TTC549 (cell line): ENCODE measurements at regions not wholly inside any gene's neighbourhood (a gene's known extent, or its start where the extent isn't known, plus 50 kb on each side); places are given as distances from the start of the nearest gene placed in this dataset.
A peak's percentile ranks its signal among the peaks of the same experiment; 100 is the strongest.
"Not testable (repeated sequence)": the region's sequence is repeated elsewhere in the genome, so short reads cannot be mapped to it uniquely, and the experiment has no call there.

Experiments
- FAIRE-seq: peaks from 2 replicates; lab custom pipeline; 2012; peaks lifted over from hg19 to GRCh38; lab: Jason Lieb, UNC

- no peak for FAIRE-seq
Observed at GRCh38 chr4:159748834-159749444, 646.1 kb downstream of the RAPGEF2 start.

- no peak for FAIRE-seq
Observed at GRCh38 chr4:159757499-159757898, 654.6 kb downstream of the RAPGEF2 start.

- FAIRE-seq: no peak
Observed at GRCh38 chr4:159758061-159758460, 655.2 kb downstream of the RAPGEF2 start.

GRCh38 chr4:159762672-159763071 is 659.8 kb downstream of the RAPGEF2 start:
- no peak for FAIRE-seq

- FAIRE-seq: peak; percentile 96
Observed at GRCh38 chr4:159764343-159764952, 661.6 kb downstream of the RAPGEF2 start.

- no peak for FAIRE-seq
Observed at GRCh38 chr4:159765382-159765781, 662.5 kb downstream of the RAPGEF2 start.

GRCh38 chr4:159766241-159766640 is 663.4 kb downstream of the RAPGEF2 start:
- FAIRE-seq: no peak

GRCh38 chr4:159767406-159767805 is 664.5 kb downstream of the RAPGEF2 start:
- no peak for FAIRE-seq

GRCh38 chr4:159768016-159768415 is 665.1 kb downstream of the RAPGEF2 start:
- FAIRE-seq: no peak

- FAIRE-seq: no peak
Observed at GRCh38 chr4:159770401-159770800, 667.5 kb downstream of the RAPGEF2 start.

- FAIRE-seq: no peak
Observed at GRCh38 chr4:159770969-159771368, 668.1 kb downstream of the RAPGEF2 start.

GRCh38 chr4:159776961-159777360 is 674.1 kb downstream of the RAPGEF2 start:
- FAIRE-seq: no peak

- FAIRE-seq: no peak
Observed at GRCh38 chr4:159777689-159778088, 674.8 kb downstream of the RAPGEF2 start.

- FAIRE-seq: no peak
Observed at GRCh38 chr4:159778298-159778697, 675.4 kb downstream of the RAPGEF2 start.

GRCh38 chr4:159779716-159780115 is 676.8 kb downstream of the RAPGEF2 start:
- no peak for FAIRE-seq

GRCh38 chr4:159780196-159780922 is 677.5 kb downstream of the RAPGEF2 start:
- no peak for FAIRE-seq

- no peak for FAIRE-seq
Observed at GRCh38 chr4:159787901-159788300, 685.0 kb downstream of the RAPGEF2 start.

GRCh38 chr4:159791334-159791733 is 688.5 kb downstream of the RAPGEF2 start:
- FAIRE-seq: no peak

- not testable (repeated sequence) for FAIRE-seq
Observed at GRCh38 chr4:159804592-159804991, 701.7 kb downstream of the RAPGEF2 start.

- no peak for FAIRE-seq
Observed at GRCh38 chr4:159823743-159824142, 720.9 kb downstream of the RAPGEF2 start.

- FAIRE-seq: no peak
Observed at GRCh38 chr4:159828687-159829086, 725.8 kb downstream of the RAPGEF2 start.

GRCh38 chr4:159829184-159829583 is 726.3 kb downstream of the RAPGEF2 start:
- no peak for FAIRE-seq

- no peak for FAIRE-seq
Observed at GRCh38 chr4:159837071-159837470, 734.2 kb downstream of the RAPGEF2 start.

- FAIRE-seq: no peak
Observed at GRCh38 chr4:159855731-159856130, 752.9 kb downstream of the RAPGEF2 start.
